Iris pigment epithelial cell (primary cell): ENCODE measurements at regions not wholly inside any gene's neighbourhood (a gene's known extent, or its start where the extent isn't known, plus 50 kb on each side); places are given as distances from the start of the nearest gene placed in this dataset.
"Not testable (repeated sequence)": the region's sequence is repeated elsewhere in the genome, so short reads cannot be mapped to it uniquely, and the experiment has no call there.

Experiments
- DNase-seq: peaks from one replicate; pipeline ENCODE4 v3.0.0-alpha.2; 2011; ENCODE audit warnings: low read depth

GRCh38 chr4:148643851-148644250 lies 201.6 kb upstream of the NR3C2 start:
- DNase-seq = no peak

- DNase-seq = no peak
These were observed 200.7 kb upstream of the NR3C2 start for GRCh38 chr4:148642907-148643306.

DNA sequence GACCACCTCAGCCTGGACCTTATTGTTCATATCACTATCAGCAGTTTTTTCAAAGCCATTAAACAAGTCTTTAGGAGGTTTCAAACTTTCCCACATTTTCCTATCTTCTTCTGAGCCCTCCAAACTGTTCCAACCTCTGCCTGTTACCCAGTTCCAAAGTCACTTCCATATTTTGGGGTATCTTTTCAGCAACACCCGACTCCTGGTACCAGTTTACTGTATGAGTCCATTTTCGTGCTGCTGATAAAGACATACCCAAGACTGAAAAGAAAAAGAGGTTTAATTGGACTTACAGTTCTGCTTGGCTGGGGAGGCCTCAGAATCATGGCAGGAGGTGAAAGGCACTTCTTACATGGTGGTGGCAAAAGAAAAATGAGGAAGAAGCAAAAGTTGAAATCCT lies 195.9 kb upstream of the NR3C2 start:
- DNase-seq = not testable (repeated sequence)

DNA sequence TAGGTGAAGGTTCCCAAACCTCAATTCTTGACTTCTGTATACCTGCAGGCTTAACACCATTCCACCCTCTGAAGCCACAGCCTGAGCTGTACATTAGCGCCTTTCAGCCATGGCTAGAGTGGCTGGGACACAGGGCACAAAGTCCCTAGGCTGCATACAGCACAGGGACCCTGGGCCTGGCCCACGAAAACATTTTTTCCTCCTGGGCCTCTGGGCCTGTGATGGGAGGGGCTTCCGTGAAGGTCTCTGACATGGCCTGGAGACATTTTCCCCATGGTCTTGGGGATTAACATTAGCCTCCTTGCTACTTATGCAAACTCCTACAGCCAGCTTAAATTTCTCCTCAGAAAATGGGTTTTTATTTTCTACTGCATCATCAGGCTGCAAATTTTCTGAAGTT lies 195.2 kb upstream of the NR3C2 start:
- DNase-seq = not testable (repeated sequence)

- DNase-seq = peak; percentile 11
These were observed 192.3 kb upstream of the NR3C2 start for GRCh38 chr4:148634476-148634875.

GRCh38 chr4:148633720-148634119 lies 191.5 kb upstream of the NR3C2 start:
- no peak for DNase-seq

DNA sequence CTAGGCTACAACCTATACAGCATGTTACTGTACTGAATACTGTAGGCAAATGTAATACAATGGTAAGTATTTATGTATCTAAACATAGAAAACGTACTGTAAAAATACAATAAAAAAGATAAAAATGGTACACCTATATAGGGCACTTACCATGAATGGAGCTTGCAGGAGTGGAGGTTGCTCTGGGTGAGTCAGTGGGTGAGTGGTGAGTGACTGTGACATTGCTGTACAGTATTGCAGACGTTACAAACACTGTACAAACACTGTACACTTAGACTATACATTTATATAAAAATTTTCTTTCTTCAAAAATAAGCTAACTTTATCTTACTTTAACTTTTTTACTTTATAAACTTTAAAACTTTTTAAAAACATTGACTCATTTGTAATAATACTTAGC lies 190.3 kb upstream of the NR3C2 start:
- no peak for DNase-seq

- no peak for DNase-seq
These were observed 187.8 kb upstream of the NR3C2 start for GRCh38 chr4:148630051-148630450.

GRCh38 chr4:148618856-148619255 lies 176.6 kb upstream of the NR3C2 start:
- peak; percentile 8 for DNase-seq

DNA sequence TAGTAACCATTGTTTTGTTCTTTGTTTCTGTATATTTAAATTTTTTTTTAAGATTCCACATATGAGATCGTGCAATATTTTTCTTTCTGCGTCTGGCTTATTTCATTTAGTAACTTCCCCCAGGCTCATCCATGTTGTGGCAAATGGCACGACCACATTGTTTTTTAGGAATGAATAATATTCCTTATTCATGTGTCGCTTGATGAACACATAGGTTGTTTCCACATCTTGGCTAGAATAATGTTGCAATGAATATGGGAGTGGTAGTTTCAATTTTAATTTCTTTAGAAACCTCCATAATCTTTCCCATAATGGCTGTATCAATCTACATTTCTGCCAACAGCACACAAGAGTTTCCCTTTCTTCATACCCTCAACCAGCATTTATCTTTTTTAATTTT lies 166.8 kb upstream of the NR3C2 start:
- no peak for DNase-seq

- not testable (repeated sequence) for DNase-seq
These were observed 156.4 kb upstream of the NR3C2 start for GRCh38 chr4:148598418-148599207.

- DNase-seq = no peak
These were observed 147.0 kb upstream of the NR3C2 start for GRCh38 chr4:148589182-148589581.

- no peak for DNase-seq
These were observed 133.4 kb upstream of the NR3C2 start for GRCh38 chr4:148575577-148575976.

DNA sequence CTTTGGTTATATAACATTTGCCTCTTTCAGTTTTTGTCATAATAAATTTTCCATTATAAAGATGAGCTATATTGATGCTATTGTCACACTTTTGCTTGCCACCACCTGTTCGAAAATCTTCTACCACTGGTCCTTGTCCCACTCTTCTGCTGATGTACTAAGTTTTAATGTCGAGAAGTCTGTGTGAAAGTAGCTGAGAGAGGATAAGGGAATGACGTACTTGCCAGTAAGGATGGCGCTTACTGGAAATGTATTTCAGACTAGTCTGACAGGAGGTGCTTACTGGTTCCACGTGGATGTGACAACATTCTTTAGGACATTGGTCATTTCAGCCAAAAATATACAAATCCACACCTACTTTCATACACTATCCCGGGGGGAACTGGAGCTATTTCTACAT lies 132.7 kb upstream of the NR3C2 start:
- DNase-seq = no peak

DNA sequence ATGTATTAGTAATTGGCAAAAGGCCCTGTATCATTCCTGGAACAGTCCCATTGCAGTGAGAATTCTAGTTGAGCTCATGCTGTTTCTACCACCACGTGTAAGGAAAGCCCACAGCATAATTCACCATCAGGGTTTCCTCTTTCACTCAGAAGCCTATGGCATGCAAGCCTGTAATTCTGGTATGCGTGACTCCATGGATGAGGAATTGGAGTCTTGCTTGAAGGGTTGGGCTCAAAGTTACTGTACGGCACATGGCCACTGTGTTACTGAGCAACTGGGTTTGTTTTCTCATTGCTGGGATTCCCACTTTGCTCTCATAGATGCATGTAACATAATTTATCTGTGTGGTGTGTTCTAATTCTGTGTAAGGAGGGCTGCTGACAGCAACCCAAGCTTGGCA lies 132.3 kb upstream of the NR3C2 start:
- DNase-seq = peak; percentile 46

- no peak for DNase-seq
These were observed 131.9 kb upstream of the NR3C2 start for GRCh38 chr4:148574066-148574465.

- DNase-seq = no peak
These were observed 131.1 kb upstream of the NR3C2 start for GRCh38 chr4:148573296-148573695.

- no peak for DNase-seq
These were observed 123.6 kb upstream of the NR3C2 start for GRCh38 chr4:148565801-148566200.

DNA sequence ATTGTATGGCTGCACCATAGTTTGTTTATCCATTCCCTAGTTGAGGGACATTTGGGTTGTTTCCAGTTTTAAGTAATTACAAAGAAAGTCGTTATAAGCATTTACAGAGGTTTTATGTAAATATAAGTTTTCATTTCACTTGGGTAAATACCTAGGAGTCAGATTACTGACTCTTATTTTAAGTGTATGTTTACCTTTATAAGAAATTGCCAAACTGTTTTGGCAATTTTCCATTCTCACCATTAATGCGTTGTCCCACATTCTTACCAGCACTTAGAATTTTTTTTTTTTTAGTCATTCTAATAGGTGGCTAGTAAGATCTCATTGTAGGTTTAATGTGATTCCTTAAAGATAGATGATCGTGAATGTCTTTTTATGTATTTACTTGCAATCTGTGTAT lies 121.5 kb upstream of the NR3C2 start:
- no peak for DNase-seq

DNA sequence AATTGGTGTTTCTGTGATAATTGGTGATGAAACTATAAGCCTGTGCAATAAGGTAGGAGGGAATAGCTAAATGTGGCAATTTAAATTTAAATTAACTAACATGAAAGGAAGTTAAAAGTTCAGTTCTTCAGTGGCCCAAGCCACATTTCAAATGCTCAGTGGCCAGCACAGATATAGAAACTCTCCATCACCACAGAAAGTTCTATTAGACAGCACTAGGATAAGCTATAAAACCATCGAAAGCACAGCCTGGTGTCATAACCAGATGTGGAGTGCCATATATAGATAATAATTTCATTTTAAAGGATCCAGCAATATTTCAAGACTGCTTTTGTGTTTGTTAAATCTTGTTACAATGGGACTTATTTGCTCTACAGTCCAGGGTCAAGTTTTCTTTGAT lies 119.3 kb upstream of the NR3C2 start:
- DNase-seq = no peak

- no peak for DNase-seq
These were observed 115.6 kb upstream of the NR3C2 start for GRCh38 chr4:148557793-148558192.

DNA sequence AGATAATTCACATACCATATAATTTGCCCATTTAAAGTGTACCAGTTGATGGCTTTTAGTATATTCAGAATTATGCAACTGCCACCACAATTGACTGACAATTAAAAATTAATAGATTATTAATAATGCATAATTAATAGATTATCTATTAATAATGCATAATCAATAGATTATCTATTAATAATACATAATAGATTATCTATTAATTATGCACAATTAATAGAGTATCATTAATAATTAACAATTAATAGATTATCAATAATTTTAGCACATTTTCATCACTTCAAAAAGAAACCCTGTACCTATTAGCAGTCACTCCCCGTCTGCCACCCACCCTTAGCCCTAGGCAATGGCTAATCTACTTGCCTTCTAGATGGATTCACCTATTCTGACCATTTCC lies 108.6 kb upstream of the NR3C2 start:
- DNase-seq = no peak

GRCh38 chr4:148542922-148543623 lies 100.9 kb upstream of the NR3C2 start:
- DNase-seq = peak; percentile 9
